Naive thymus-derived CD8-positive, alpha-beta T cell (primary cell): ENCODE measurements at regions not wholly inside any gene's neighbourhood (a gene's known extent, or its start where the extent isn't known, plus 50 kb on each side); places are given as distances from the start of the nearest gene placed in this dataset.

Experiments used
- ATAC-seq, 2 donors: fragments of 150-1000 bp; cut with Tn5 transposase in 1 of 2; sonication (Bioruptor Pico), chemical (Tn5 transposase) in 1 of 2; 1 replicate in 1 of 2; 2 replicates in 1 of 2; pipeline ENCODE4 v1.10.0; 2021; ENCODE audit warnings: mild to moderate bottlenecking in 2 of 2, moderate library complexity in 2 of 2
- POLR2A ChIA-PET: fragments of 350-600 bp; sonication (Branson Sonifier 250); formaldehyde crosslinking; loops from one replicate; lab custom pipeline; 2021; ENCODE audit warnings: antibody characterized with exemption; lab: Charles Lee
- DNase-seq, 10 donors: peaks; one replicate each; pipeline versions ENCODE4 v3.0.0 to v3.0.0-alpha.2; 2020 to 2022
- H3K27ac Mint-ChIP-seq, 10 donors: one replicate each; pipeline ENCODE4 v1.8.0; 2020 to 2022; ENCODE audit warnings: mild to moderate bottlenecking in 10 of 10, mixed read lengths in 10 of 10, moderate library complexity in 4 of 10, inconsistent platforms in 1 of 10
- H3K27me3 Mint-ChIP-seq, 5 donors: one replicate each; pipeline ENCODE4 v1.8.0; 2021 to 2022; ENCODE audit warnings: mixed read lengths in 5 of 5
- H3K36me3 Mint-ChIP-seq, 3 donors: one replicate each; pipeline ENCODE4 v1.8.0; 2020 to 2022; ENCODE audit warnings: mixed read lengths in 3 of 3, mild to moderate bottlenecking in 2 of 3, inconsistent platforms in 1 of 3
- H3K4me1 Mint-ChIP-seq, 4 donors: one replicate each; pipeline ENCODE4 v1.8.0; 2021 to 2022; ENCODE audit warnings: mixed read lengths in 4 of 4
- H3K4me3 Mint-ChIP-seq, 10 donors: one replicate each; pipeline ENCODE4 v1.8.0; 2020 to 2022; ENCODE audit warnings: mild to moderate bottlenecking in 10 of 10, mixed read lengths in 10 of 10, moderate library complexity in 6 of 10, inconsistent platforms in 1 of 10
- H3K9me3 Mint-ChIP-seq, 9 donors: one replicate each; pipeline ENCODE4 v1.8.0; 2020 to 2022; ENCODE audit warnings: mixed read lengths in 9 of 9, mild to moderate bottlenecking in 3 of 9, inconsistent platforms in 1 of 9, moderate library complexity in 1 of 9

DNA sequence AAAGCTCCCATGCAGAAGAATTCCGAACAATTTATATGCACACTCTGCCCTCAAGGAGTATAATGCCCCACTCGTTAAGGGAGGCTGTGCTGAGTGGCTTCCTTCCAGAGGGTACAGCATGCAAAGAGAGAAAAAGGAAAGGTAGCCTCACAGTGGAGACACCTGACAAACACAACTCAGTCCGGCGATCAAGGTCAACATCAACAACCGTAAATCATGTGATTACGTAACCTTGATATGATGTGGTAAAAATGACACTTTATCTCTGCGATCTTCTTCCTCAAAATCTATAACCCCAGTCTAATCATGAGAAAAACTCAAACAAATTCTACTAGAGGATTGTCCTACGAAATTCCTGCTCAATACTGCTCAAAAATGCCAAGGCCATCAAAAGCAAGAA lies 400.5 kb upstream of the CCDC196 start:
- POLR2A ChIA-PET: no interaction called here
- H3K9me3 Mint-ChIP-seq: no peaks in the 10 kb centered on the region

DNA sequence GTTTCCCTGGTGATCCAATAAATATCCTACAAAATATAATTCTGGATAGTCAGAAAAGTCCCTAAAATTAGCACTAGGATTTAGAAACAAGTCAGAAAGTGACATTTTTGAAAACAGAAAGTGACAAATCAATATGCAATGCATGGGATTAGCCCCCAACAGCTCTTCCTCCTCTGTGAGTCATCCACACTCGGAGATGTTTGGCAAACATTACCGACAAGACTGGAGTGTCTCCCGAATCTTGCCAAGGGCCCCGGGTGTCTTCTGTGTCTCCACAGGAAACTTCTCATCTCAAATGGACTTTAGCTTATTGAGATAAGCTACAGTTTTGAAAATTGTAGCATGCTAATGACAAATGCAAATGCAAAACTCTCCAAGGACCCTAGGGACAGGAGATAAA lies 398.9 kb upstream of the CCDC196 start:
- Mint-ChIP-seq H3K9me3 (no peaks in the 10 kb centered on the region), H3K27ac (no peak overlapping the region), H3K27me3 (peaks cover 0 to 3% (median 2%) of the 10 kb centered on the region in 5 donors), H3K36me3 (peaks cover 0 to 3% (median 0%) of the 10 kb centered on the region in 3 donors), H3K4me3 (no peak overlapping the region), H3K4me1 (no peaks in the 10 kb centered on the region)
- ATAC-seq (no peak), DNase-seq (no peak)
- POLR2A ChIA-PET: no interaction called here

More for the DNA sequence above, 400.5 kb upstream of the CCDC196 start:
- no peak overlapping the region for H3K27ac Mint-ChIP-seq
- H3K27me3 Mint-ChIP-seq: peaks cover 0 to 7% (median 3%) of the 10 kb centered on the region in 5 donors
- DNase-seq (no peak), ATAC-seq (no peak)
- H3K36me3 Mint-ChIP-seq: no peaks in the 10 kb centered on the region
- H3K4me3 Mint-ChIP-seq: no peak overlapping the region
- no peaks in the 10 kb centered on the region for H3K4me1 Mint-ChIP-seq

DNA sequence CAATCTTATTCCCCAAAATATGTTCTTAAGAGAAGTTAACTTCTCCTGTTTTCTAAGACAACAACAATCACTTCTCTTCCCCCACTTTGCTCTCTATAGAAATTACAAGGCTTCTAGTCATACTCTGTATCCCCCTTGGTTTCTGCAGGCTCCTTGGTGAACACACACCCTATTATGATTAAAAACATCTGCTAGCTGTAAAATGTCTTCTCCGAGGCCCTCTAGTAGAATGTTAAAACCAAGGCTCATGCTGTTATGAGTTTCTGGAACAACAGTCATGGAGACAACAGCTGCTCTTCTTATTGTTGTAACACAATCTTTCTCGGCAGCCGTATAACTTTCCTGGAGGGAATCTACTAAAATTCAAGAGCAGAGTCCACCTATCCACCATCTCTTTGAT lies 397.5 kb upstream of the CCDC196 start:
- H3K27me3 Mint-ChIP-seq: peaks cover 0 to 3% (median 0%) of the 10 kb centered on the region in 5 donors
- H3K9me3 Mint-ChIP-seq: no peaks in the 10 kb centered on the region
- H3K27ac Mint-ChIP-seq: no peak overlapping the region
- H3K36me3 Mint-ChIP-seq: peaks cover 0 to 5% (median 1%) of the 10 kb centered on the region in 3 donors
- DNase-seq (no peak), ATAC-seq (no peak)
- no peak overlapping the region for H3K4me3 Mint-ChIP-seq
- POLR2A ChIA-PET: no interaction called here
- no peaks in the 10 kb centered on the region for H3K4me1 Mint-ChIP-seq

DNA sequence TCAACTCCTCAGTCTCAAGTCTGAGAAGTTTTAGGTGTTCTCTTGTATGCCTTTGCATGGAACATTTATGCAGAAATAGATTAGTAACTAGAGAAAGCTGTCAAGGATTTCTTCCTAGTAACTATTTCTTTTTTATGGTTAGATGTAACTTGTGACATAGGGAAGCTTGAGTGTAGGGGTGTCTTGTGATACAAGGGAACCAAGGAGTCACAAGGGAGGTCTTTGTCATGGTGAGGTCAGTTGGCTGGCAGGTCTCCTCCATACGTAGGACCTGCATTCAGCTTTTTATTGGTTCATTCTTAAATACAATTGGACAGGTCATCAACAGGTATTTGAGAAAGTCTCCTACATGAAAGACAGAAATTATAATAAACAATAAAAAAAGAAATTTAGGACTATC lies 394.0 kb upstream of the CCDC196 start:
- Mint-ChIP-seq H3K27me3 (no peaks in the 10 kb centered on the region), H3K27ac (no peak overlapping the region), H3K4me1 (no peaks in the 10 kb centered on the region), H3K36me3 (peaks cover 0 to 5% (median 1%) of the 10 kb centered on the region in 3 donors), H3K4me3 (no peak overlapping the region), H3K9me3 (no peaks in the 10 kb centered on the region)
- POLR2A ChIA-PET: no interaction called here
- no peak for ATAC-seq
- no peak for DNase-seq

DNA sequence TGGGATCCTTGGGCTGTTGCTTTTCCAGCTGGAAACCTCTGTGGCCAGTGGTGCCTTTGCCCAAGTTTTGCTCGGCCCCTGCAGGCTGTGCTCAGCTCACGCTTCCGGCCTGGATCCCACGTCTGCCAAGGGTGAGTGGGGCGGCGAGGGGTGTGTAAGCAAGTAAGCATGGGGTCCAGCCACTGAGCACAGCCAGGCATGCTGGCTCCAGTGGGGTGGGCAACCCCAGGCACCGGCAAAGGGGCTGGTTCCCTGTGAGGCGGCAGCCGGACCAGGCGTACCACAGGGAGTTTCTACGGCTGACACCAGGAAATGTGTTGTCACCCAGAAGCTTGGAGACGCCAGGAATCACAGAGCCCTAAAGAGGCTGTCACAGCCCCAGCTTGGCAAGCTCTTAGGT lies 393.4 kb upstream of the CCDC196 start:
- no peak overlapping the region for H3K4me3 Mint-ChIP-seq
- POLR2A ChIA-PET: no interaction called here
- no peaks in the 10 kb centered on the region for H3K27me3 Mint-ChIP-seq
- DNase-seq: no peak
- H3K4me1 Mint-ChIP-seq: no peaks in the 10 kb centered on the region
- H3K9me3 Mint-ChIP-seq: no peaks in the 10 kb centered on the region
- H3K27ac Mint-ChIP-seq: no peak overlapping the region
- H3K36me3 Mint-ChIP-seq: peaks cover 0 to 5% (median 1%) of the 10 kb centered on the region in 3 donors
- ATAC-seq: no peak

DNA sequence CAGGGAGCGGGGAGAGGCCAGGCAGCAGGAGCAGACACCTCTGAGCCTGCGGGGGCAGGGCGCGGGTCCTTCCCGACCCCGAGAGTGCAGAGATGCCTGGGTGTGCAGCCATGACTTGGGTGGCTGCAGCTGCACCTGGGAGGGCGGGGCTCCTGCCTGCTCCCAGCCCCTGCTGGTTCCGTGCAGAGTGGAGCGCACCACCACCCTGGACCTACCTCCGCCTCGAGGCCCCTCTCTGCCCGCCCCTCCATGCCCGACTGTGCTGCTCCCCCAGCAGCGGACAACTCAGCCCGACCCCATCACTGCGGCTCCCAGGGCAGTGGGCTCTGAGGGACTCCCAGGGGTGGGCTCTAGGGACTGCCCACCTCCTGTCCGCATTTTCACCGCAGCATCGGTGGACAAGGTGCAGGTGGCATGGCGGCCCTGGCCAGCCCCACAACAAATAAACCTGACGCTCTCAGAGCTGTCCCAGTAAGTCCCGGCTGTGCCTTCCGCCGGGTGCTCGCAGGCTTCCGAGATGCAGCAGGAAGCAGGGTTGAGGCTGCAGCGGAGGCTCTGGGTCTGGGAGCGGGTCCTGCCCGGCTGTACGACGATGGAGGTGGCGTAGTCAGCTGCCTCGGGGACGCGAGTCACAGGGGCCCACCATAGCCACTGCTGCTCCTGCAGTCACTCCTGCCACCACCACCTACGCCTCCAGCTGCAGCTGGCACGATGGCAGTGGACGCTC lies 392.0 kb upstream of the CCDC196 start:
- H3K9me3 Mint-ChIP-seq: no peaks in the 10 kb centered on the region
- H3K27me3 Mint-ChIP-seq: no peaks in the 10 kb centered on the region
- peaks cover 0 to 5% (median 1%) of the 10 kb centered on the region in 3 donors for H3K36me3 Mint-ChIP-seq
- DNase-seq (no peak), ATAC-seq (no peak)
- no peak overlapping the region for H3K27ac Mint-ChIP-seq
- H3K4me1 Mint-ChIP-seq: no peaks in the 10 kb centered on the region
- no peak overlapping the region for H3K4me3 Mint-ChIP-seq
- POLR2A ChIA-PET: no interaction called here

DNA sequence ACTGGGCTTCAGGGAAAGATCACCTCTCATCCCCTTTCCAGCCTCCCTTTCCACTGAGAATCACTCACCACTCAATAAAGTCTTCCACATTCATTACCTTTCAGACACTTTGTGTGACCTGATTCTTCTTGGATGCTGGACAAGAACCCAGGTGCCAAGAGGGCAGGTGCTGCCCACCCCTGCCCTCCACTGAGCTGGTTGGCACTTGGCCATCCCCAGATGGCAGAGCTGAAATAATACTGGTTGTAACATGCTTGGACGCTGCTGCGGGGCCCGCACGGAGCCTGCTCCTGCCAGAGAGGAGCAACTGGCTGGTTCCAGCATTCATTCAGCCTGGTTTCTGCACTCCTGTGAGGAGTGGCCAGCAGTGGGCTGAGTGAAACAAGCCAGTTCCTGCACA lies 386.7 kb upstream of the CCDC196 start:
- peaks cover 0 to 2% (median 0%) of the 10 kb centered on the region in 5 donors for H3K27me3 Mint-ChIP-seq
- no peak overlapping the region for H3K27ac Mint-ChIP-seq
- POLR2A ChIA-PET: no interaction called here
- H3K4me1 Mint-ChIP-seq: no peaks in the 10 kb centered on the region
- H3K36me3 Mint-ChIP-seq: no peaks in the 10 kb centered on the region
- DNase-seq (no peak), ATAC-seq (no peak)
- H3K4me3 Mint-ChIP-seq: no peak overlapping the region
- no peaks in the 10 kb centered on the region for H3K9me3 Mint-ChIP-seq

DNA sequence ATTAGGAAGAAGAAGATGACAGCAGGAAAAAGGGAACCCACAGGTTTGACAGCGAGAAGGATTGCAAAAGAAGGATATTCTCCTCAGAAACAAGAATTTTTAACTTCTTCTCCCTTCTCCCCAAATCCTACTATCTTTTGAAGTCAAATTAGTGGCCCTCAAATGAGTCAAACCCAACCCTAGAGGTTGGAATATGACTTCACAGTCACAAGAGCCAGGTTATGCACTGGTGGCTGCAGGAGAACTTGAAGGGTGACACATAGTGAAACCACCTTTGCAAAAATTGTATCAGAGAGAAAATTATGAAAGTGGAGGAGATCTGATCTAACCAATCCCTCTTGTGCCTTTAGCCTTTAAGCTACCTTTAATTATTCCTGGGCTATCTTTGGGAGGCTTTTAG lies 386.2 kb upstream of the CCDC196 start:
- POLR2A ChIA-PET: no interaction called here

DNA sequence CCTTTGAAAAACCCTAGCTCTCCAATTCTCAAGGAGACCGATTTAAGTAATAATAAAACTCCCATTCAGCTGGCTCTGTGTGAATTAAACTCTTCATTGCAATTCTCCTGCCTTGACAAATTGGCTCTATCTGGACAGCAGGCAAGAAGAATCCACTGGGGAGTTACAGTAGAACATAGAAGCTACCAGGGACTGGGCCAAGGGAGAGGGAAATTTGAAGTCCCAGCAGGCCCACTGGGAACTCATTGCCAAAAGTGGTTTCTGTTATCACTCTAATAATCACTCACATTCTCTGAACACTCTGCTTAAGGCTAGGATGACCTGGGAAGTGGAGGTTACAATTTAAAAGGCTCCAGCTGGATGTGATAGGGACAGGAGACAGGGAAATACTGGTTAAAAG lies 384.5 kb upstream of the CCDC196 start:
- Mint-ChIP-seq H3K27ac (no peak overlapping the region), H3K36me3 (no peaks in the 10 kb centered on the region), H3K4me1 (no peaks in the 10 kb centered on the region), H3K4me3 (no peak overlapping the region), H3K27me3 (peaks cover 0 to 2% (median 0%) of the 10 kb centered on the region in 5 donors), H3K9me3 (no peaks in the 10 kb centered on the region)
- POLR2A ChIA-PET: no interaction called here
- DNase-seq: no peak
- ATAC-seq: no peak

More for the DNA sequence above, 386.2 kb upstream of the CCDC196 start:
- Mint-ChIP-seq H3K27ac (no peak overlapping the region), H3K36me3 (no peaks in the 10 kb centered on the region), H3K27me3 (peaks cover 0 to 2% (median 0%) of the 10 kb centered on the region in 5 donors), H3K4me3 (no peak overlapping the region), H3K4me1 (no peaks in the 10 kb centered on the region), H3K9me3 (no peaks in the 10 kb centered on the region)
- DNase-seq (no peak), ATAC-seq (no peak)

DNA sequence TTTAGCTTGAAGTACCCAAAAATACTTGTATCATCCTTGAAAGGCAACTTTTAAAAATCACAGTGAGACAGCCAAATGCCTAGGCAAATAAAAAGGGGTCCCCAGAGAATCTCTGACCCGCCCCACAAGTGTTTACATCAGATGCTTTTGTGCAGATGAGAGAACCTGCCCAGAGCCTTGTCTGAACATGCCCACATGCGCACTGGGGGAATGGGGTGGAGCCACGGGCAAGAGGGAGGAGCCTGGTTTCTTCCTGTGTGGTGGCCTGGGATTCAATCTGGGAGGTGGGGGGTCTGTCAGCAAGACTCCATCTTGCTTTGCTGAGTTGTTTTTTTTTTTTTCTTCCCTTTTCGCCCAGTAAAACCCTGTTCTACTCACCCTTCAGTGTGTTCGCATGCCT lies 381.7 kb upstream of the CCDC196 start:
- Mint-ChIP-seq H3K4me3 (no peak overlapping the region), H3K27ac (no peak overlapping the region), H3K27me3 (peaks cover 0 to 2% (median 0%) of the 10 kb centered on the region in 5 donors), H3K36me3 (peaks cover 0 to under 1% (median 0%) of the 10 kb centered on the region in 3 donors), H3K4me1 (no peaks in the 10 kb centered on the region), H3K9me3 (no peaks in the 10 kb centered on the region)
- ATAC-seq (no peak), DNase-seq (no peak)
- POLR2A ChIA-PET: no interaction called here

DNA sequence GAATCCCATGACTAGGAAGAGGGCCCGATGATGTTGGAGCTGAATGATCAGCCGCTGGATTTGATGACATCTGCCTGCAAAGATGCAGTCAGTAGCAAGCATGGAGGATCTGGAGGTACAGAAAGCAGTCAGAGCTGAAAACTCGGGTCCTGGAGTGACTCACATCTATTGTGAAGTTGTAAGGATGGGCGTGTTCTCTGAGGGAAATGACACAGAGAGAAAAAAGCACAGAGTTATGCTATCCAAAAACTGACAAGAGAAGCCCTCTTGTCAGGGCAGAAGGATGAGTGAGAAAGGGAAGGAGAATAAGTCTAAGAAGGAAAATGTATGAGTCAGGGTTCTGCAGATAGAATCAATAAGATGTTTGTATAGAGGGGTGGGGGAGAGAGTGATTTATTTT lies 380.4 kb upstream of the CCDC196 start:
- ATAC-seq: no peak
- Mint-ChIP-seq H3K4me3 (no peak overlapping the region), H3K9me3 (no peaks in the 10 kb centered on the region), H3K4me1 (no peaks in the 10 kb centered on the region), H3K36me3 (peaks cover 0 to 4% (median 0%) of the 10 kb centered on the region in 3 donors), H3K27me3 (peaks cover 0 to 2% (median 0%) of the 10 kb centered on the region in 5 donors), H3K27ac (no peak overlapping the region)
- no peak for DNase-seq
- POLR2A ChIA-PET: no interaction called here

DNA sequence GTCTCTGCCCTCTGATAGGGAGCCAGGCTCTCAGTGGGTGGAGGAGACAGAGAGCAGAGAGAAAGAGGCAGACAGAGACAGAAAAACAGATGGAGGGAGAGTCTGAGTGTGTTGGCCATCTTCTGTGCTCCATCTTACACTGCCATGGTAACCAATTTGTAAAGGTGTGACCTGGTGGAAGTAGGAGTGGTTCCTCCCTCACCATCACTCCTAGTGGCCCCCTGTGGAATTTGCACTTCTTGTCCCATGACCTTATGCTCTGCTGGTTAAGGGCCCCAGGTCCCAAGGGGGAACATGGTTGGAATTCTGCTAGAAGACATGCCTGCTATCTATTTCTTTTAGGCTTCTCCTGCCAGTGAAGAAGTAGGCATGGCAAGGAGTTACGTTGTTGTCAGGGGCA lies 376.7 kb upstream of the CCDC196 start:
- no peak for DNase-seq
- peaks cover 0 to 4% (median 0%) of the 10 kb centered on the region in 3 donors for H3K36me3 Mint-ChIP-seq
- H3K27ac Mint-ChIP-seq: no peak overlapping the region
- ATAC-seq: no peak
- H3K4me1 Mint-ChIP-seq: no peaks in the 10 kb centered on the region
- H3K9me3 Mint-ChIP-seq: no peaks in the 10 kb centered on the region
- POLR2A ChIA-PET: interaction anchor here (0.6 kb wide), 1 partner anchor 250 kb away, joined by 3 read pairs; no protein-coding TSS in a partner anchor
- H3K4me3 Mint-ChIP-seq: no peak overlapping the region
- H3K27me3 Mint-ChIP-seq: peaks cover 0 to 2% (median 0%) of the 10 kb centered on the region in 5 donors

DNA sequence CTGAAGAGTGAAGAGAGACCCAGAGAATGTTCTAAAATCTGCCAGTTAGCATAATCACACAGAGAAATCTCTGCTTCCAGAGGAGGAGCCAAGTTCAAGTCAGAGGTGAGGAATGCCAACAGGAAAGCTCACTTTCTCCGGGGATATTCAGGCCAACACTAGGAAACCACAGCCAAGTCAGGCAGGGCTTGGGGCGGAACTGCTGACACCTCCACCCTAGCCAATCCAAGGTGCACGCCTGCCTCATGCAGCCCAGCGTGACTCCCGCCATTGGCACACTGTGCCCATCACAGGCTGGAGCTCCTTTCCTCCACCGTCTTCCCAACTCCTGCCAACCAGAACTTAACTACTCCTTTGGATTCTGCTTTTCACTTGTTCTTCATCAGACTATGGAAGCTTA lies 374.3 kb upstream of the CCDC196 start:
- Mint-ChIP-seq H3K4me3 (no peak overlapping the region), H3K27me3 (peaks cover 0 to 2% (median 0%) of the 10 kb centered on the region in 5 donors), H3K9me3 (no peaks in the 10 kb centered on the region), H3K36me3 (peaks cover 0 to 4% (median 0%) of the 10 kb centered on the region in 3 donors), H3K4me1 (no peaks in the 10 kb centered on the region), H3K27ac (no peak overlapping the region)
- POLR2A ChIA-PET: no interaction called here
- ATAC-seq: no peak
- no peak for DNase-seq

DNA sequence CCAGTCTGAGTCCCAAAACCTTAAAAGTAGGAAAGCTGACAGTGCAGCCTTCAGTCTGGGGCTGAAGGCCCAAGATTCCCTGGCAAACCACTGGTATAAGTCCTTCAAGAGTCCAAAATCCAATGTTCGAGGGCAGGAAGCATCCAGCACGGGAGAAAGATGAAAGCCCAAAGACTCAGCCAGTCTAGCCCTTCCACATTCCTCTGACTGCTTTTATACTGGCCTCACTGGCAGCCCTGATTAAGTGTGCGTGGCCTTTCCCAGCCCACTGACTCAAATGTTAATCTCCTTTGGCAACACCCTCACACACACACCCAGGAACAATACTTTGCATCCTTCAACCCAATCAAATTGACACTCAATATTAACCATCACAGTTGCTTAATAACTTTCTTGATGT lies 372.1 kb upstream of the CCDC196 start:
- H3K36me3 Mint-ChIP-seq: peaks cover 0 to 6% (median 0%) of the 10 kb centered on the region in 3 donors
- peaks cover 0 to 9% (median 2%) of the 10 kb centered on the region in 5 donors for H3K27me3 Mint-ChIP-seq
- DNase-seq (no peak), ATAC-seq (no peak)
- no peak overlapping the region for H3K27ac Mint-ChIP-seq
- H3K4me1 Mint-ChIP-seq: no peaks in the 10 kb centered on the region
- H3K9me3 Mint-ChIP-seq: no peaks in the 10 kb centered on the region
- no peak overlapping the region for H3K4me3 Mint-ChIP-seq
- POLR2A ChIA-PET: no interaction called here
